ENCODE measurements at regions not wholly inside any gene's neighbourhood (a gene's known extent, or its start where the extent isn't known, plus 50 kb on each side); places are given as distances from the start of the nearest gene placed in this dataset.

DNA sequence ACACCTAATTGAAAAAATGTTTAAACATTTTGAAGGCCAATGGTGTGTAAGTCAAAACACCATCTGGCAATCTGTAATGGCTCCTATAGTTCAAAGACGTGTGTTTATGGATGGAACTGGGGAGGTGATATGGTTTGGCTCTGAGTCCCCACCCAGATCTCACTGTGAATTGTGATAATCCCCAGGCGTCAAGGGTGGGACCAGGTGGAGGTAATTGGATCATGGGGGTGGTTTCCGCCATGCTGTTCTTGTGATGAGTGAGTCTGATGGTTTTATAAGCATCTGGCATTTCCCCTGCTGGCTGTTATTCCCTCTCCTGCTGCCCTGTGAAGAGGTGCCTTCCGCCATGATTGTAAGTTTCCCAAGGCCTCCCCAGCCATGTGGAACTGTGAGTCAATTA is 52.2 kb downstream of the ADRA2C start:
- no peak for DNase-seq

- DNase-seq = no peak
Observed at GRCh38 chr4:3819210-3819919, 53.2 kb downstream of the ADRA2C start.

GRCh38 chr4:3820016-3820805 is 54.0 kb downstream of the ADRA2C start:
- no peak for DNase-seq

DNA sequence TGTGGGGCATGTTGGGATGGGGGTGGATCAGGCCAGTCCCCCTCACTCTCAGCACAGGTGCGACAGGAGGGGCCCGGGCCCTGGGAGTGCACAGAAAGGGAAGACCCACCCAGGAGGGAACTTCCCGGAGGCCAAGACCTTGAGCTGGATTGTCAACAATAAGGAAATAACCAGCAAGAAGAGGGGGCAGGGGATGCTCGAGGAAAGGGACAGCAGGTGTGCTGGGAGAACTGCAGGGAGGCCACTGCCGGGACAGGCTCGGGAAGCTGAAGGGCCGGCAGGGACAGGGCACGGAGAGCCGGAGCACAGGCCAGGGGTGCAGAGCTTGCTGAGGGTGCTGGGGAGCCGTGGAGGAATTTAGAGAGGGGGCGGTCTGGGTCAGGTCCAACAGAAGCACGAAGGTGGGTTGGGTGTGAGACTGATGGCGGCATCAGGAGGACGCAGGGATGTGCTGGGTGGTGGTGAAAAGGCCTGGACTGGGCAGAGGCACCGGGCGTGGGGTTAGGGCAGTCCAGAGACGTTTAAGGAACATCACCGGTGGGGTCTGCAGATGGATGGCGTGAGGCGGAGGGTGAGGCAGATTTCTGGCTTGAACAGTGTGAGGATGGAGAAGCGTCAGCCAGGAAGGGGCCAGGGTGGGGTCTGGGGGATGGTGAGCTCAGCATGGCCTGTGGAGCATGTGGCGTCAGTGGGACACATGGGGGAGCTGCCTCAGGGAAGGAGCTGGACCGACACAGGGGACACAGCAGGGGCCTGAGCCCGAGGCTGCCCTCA is 54.8 kb downstream of the ADRA2C start:
- no peak for DNase-seq

GRCh38 chr4:3821580-3822229 is 55.5 kb downstream of the ADRA2C start:
- no peak for DNase-seq

- no peak for DNase-seq
Observed at GRCh38 chr4:3822230-3822947, 56.2 kb downstream of the ADRA2C start.

DNA sequence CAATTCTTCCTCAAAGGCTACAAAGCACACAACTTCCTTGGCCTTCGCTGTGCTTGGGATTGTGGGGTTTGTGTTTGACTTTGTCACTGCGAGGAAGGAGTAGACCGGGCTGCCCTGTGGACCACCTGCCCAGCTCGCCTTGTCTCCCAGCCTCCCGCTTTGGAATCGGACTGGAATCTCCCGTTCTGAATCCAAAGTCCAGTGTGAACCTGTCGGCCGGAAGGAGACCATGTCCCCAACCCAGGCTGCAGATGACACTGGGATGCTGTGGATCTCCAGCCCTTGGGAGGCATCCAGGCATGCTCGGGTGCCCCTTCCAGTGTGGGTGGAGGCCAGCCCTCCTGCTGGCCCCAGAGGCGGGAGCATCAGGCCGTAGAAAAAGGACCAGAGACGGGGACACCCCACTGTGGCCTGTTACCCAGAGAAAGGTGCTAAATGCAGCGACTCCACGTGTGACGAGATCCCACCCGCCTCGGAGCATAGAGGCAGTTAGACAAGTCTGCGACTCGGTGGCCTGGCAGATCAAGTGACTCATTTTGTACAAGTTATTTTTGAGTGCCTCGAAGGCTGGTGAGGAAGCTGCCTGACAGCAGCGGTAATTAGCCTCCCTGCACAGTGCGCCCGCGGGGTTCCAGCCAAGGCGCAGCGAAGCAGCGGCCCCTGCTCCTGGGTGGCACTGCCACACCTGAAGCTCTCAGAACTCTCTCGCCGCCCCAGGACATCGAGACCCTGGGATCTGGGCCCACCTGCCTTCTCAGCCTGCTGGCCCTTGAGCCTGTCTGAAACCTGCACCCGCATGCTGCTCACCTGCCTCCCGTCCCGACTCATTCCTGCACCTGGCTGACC is 57.5 kb downstream of the ADRA2C start:
- DNase-seq = no peak

DNA sequence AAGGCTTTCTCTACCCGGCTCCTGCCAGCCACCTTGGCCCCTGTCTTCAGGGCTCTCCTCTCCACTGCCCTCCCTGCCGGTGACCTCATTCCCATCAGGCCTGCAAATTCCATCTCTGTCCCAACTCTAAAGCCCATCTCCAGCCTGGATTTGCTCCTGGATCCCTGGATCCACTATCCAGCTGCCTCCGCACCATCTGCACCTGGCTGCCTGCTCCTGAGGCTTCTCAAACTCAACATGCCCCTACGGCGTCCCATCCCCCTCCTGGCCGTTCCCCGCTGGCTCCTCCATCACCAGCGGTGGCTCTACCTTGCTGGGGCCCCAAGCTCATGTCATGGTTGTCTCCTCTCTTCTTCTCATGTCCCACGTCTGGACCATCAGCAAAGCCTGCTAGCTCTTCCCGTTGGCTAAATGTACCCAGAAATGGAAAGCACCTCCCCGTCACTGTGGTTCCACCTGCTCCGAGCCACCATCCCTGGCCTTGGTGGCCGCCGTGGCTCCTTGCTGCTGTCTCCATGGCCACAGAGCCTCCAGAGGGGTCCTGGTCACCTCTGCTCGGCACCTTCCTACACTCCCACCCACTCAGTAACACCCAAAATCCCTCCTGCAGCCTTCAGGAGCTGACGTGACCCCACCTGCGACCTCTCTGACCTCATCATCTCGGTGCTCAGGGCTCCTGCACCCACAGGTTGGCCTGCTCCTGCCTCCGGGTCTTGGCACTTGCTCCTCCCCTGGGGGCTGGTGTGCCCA is 58.5 kb downstream of the ADRA2C start:
- DNase-seq = no peak

DNA sequence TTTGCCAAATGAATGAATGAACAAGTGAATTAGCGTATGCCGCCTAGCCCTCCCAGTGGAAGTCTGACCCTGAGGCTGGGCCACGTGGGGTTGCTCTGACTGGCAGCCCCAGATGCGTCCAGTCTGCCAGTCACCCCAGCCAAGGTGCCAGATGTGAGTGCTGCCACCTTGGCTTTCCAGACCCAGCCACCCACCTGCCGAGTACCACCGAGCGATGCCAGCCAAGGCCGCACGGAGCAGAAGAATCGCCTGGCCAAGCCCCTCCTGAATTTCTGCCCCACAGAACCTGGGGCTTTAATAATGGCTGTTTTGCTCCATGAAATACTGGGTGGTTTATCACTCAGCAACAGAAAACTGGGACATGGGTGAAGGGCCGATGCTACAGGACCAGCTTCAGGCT is 59.3 kb downstream of the ADRA2C start:
- DNase-seq = no peak

DNA sequence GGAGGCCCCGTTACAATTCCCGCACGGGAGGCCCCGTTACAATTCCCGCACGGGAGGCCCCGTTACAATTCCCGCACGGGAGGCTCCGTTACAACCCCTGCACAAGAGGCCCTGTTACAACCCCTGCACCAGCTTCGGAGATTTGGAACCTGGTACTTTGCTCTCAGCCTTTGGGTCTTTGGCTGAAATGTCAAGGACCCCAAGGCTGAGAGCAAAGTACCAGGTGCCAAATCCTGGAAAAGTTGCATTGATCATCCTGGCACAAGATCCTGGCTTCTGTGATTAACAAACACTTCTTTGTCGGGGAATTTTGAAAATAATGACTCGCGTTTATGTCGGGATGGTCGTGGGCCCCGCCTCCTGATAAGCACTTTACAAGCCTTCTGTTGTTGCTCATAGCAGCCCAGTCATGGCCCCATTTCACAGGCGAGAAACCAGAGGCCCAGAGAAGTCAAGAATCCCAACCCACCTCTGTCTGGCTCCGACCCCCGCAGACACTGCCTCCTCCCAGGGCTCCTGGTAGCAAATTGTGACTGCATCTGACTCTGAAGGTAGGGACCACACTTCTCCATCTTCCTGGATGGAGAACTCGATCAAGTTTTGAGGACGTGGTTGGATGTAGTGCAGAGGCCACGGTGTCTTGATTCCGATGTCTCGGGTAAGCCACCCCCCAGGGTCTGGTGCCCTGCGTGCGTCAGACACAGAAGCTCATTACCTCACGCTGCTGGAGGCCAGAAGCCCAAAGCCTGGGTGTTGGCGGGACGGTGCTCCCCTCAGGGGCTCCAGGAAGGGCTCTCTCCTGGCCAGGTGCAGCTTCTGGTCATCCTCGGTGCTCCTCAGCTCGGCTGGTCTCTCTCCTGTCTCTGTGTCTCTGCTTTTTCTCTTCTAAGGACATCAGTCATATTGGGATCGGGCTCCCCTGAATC is 60.3 kb downstream of the ADRA2C start:
- DNase-seq = no peak

- DNase-seq = no peak
Observed at GRCh38 chr4:3827616-3828492, 61.7 kb downstream of the ADRA2C start.

DNA sequence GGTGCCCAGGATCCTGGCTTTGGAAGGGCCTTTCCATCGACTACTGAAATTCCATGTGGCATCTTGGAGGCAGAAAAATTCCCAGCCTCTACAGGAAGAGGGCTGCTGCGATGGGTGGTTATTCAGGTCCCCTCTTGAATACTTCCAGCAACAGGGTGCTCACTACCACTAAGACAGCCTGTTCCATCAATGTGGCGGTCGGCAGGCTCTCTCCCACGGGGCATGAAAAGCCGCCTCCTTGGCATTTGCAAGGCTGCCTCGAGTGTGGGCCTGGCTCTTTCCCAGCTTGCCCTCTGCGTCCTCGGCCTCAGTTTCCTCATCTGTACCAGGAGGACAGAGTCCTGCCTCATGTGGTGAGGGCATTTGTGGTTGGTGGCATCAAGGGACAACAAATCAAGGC is 62.4 kb downstream of the ADRA2C start:
- no peak for DNase-seq

DNA sequence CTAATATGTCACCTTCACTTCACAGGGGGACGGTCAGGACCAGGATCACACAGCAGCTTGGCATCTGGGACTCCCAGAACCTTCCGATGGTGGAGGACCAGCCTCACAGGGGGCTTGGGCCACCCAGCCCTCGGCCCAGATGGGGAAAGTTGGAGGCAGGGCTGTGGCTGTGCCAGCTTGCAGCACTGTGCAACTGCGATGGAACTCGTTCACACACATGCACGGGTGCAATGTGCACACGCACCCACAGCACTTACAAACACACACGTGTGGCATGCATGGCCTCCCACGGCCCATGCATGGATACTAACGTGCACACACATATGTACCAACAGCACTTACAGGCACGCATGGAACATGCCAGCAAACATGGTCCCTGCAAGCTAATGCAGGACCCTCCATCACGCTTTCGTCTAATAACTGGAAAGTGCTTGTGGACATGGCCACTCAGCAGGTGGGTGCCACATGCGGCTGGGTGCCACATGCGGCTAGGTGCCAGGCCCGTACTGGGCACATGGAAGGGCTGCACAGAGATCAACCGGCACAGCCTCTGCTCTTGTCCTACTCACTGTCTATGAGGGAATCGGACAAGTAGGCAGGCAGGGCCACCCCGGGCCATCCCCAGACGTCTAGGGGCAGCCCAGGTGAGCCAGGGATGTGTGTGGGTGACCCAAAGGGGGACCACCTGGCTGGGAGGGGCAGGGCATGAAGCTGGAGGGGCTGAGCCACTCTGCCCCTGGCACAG is 63.2 kb downstream of the ADRA2C start:
- no peak for DNase-seq

GRCh38 chr4:3829956-3830773 is 64.0 kb downstream of the ADRA2C start:
- no peak for DNase-seq

GRCh38 chr4:3830774-3831528 is 64.8 kb downstream of the ADRA2C start:
- DNase-seq = no peak

- no peak for DNase-seq
Observed at GRCh38 chr4:3831529-3832150, 65.5 kb downstream of the ADRA2C start.
